ENCODE measurements at regions not wholly inside any gene's neighbourhood (a gene's known extent, or its start where the extent isn't known, plus 50 kb on each side); places are given as distances from the start of the nearest gene placed in this dataset.

DNA sequence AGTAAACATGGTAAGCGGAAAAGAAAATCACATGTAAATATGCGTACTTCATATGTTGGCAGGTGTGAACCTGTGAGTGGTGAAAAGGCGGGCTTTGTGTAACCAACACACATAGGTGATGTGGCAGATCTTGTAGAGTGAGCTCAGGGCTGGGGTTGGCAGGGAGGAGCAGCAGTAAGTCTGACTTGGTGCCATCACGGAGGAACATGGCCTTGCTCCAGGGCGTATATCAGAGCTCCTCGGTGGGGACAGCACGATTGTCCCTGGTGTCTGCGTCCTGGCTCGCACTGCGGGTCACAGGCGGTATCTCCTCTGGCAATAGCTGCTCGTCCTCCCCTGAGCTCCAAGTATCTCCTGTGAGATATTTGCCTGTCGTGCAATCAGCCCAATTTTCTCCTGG lies 733.6 kb downstream of the TRIML1 start:
- H3K4me3 ChIP-seq = no peak overlapping the region
- no peak overlapping the region for H3K27ac ChIP-seq
- H3K27me3 ChIP-seq (replicated peaks in 1 of 7) = no peaks in the 10 kb centered on the region
- H3K4me1 ChIP-seq = no peaks in the 10 kb centered on the region
- DNase-seq = no peak
- intact Hi-C loops (cut with DNase I; ENCODE audit: low total_unique reads) = no loop called here
- 81 to 97% (median 86%) methylated on average over 13 of the region's 13 CpGs for WGBS, 5 donors
- TF ChIP-seq, protein P1, sequence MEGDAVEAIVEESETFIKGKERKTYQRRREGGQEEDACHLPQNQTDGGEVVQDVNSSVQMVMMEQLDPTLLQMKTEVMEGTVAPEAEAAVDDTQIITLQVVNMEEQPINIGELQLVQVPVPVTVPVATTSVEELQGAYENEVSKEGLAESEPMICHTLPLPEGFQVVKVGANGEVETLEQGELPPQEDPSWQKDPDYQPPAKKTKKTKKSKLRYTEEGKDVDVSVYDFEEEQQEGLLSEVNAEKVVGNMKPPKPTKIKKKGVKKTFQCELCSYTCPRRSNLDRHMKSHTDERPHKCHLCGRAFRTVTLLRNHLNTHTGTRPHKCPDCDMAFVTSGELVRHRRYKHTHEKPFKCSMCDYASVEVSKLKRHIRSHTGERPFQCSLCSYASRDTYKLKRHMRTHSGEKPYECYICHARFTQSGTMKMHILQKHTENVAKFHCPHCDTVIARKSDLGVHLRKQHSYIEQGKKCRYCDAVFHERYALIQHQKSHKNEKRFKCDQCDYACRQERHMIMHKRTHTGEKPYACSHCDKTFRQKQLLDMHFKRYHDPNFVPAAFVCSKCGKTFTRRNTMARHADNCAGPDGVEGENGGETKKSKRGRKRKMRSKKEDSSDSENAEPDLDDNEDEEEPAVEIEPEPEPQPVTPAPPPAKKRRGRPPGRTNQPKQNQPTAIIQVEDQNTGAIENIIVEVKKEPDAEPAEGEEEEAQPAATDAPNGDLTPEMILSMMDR (IDR thresholded peaks at IDR 0.05 in 8 of 11, conservative IDR thresholded peaks at IDR 0.05 in 3 of 11) = no peak
- TF ChIP-seq POLR2AphosphoS5 (IDR thresholded peaks at IDR 0.05) = no peak
- TF ChIP-seq POLR2A (IDR thresholded peaks at IDR 0.05) = no peak
- peaks cover 0 to 21% (median 0%) of the 10 kb centered on the region in 8 donors for H3K9me3 ChIP-seq
- no peaks in the 10 kb centered on the region for H3K36me3 ChIP-seq

DNA sequence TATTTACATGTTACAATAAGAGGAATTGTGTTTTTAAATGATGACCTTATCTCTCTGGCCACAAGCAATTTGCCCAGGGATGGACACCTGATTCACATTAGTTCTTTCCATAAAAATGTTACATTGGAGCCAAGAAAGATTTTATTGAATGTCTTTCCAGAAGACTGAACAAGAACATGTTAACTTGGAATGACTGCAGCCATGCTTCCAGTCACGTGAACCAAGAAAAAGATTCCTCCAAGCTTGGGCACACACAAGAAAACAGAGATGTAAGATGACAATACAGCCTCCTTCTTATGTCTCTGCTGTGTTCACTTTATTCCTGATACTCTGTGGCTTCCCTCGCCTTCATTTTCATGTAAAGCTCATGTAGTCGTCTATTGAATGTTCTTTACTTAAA lies 737.6 kb downstream of the TRIML1 start:
- TF ChIP-seq, protein P1 (IDR thresholded peaks at IDR 0.05 in 8 of 11, conservative IDR thresholded peaks at IDR 0.05 in 3 of 11) = no peak
- no peak for TF ChIP-seq POLR2A (IDR thresholded peaks at IDR 0.05)
- TF ChIP-seq POLR2AphosphoS5 (IDR thresholded peaks at IDR 0.05) = no peak
- Histone ChIP-seq H3K9me3 (peaks cover 0 to 9% (median 0%) of the 10 kb centered on the region in 8 donors), H3K27me3 (replicated peaks in 1 of 7) (no peaks in the 10 kb centered on the region), H3K27ac (no peak overlapping the region), H3K4me3 (no peak overlapping the region), H3K4me1 (no peaks in the 10 kb centered on the region), H3K36me3 (no peaks in the 10 kb centered on the region)
- 61 to 89% (median 82%) methylated on average over 3 of the region's 3 CpGs for WGBS, 5 donors
- no peak for DNase-seq
- intact Hi-C loops (cut with DNase I; ENCODE audit: low total_unique reads) = no loop called here

DNA sequence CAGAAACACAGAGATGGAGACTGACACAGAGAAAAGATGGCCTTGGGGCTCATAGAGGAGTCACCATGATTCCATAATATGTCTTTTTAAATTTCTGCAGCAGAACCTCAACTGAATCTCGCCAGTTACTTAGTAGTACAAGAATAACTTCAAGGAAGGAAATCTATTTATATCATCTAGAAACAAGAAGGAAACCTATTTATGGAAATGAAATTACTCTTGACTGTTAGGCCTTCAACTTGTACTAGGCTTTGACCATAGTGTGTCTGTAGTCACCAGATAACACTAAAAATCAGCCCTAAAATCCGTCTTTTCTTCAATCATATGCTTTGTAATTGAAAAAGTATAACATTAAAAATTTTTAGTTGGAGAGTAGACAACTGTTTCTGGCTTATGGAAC lies 740.4 kb downstream of the TRIML1 start:
- TF ChIP-seq POLR2A (IDR thresholded peaks at IDR 0.05) = no peak
- TF ChIP-seq, protein P1 (IDR thresholded peaks at IDR 0.05 in 8 of 11, conservative IDR thresholded peaks at IDR 0.05 in 3 of 11) = no peak

GRCh38 chr4:188887905-188888304 lies 748.7 kb downstream of the TRIML1 start:
- WGBS, 5 donors = 59 to 81% (median 71%) methylated on average over 2 of the region's 2 CpGs
- peaks cover 0 to 2% (median 0%) of the 10 kb centered on the region in 8 donors for H3K9me3 ChIP-seq
- H3K27ac ChIP-seq = no peak overlapping the region
- H3K36me3 ChIP-seq = no peaks in the 10 kb centered on the region
- intact Hi-C loops (cut with DNase I; ENCODE audit: low total_unique reads) = no loop called here
- H3K27me3 ChIP-seq (replicated peaks in 1 of 7) = no peaks in the 10 kb centered on the region
- no peak for DNase-seq
- no peak overlapping the region for H3K4me3 ChIP-seq
- H3K4me1 ChIP-seq = no peaks in the 10 kb centered on the region
- TF ChIP-seq POLR2AphosphoS5 (IDR thresholded peaks at IDR 0.05) = no peak
- TF ChIP-seq, protein P1 (IDR thresholded peaks at IDR 0.05 in 8 of 11, conservative IDR thresholded peaks at IDR 0.05 in 3 of 11) = no peak

More for the DNA sequence above, 740.4 kb downstream of the TRIML1 start:
- intact Hi-C loops (cut with DNase I; ENCODE audit: low total_unique reads) = no loop called here
- 8 to 12% (median 9%) methylated on average over 2 of the region's 2 CpGs for WGBS, 5 donors
- no peak for DNase-seq
- Histone ChIP-seq H3K9me3 (no peaks in the 10 kb centered on the region), H3K27me3 (replicated peaks in 1 of 7) (no peaks in the 10 kb centered on the region), H3K36me3 (no peaks in the 10 kb centered on the region), H3K27ac (no peak overlapping the region), H3K4me3 (no peak overlapping the region), H3K4me1 (no peaks in the 10 kb centered on the region)

Data from spleen (tissue), 11 donors.